ENCODE measurements at regions not wholly inside any gene's neighbourhood (a gene's known extent, or its start where the extent isn't known, plus 50 kb on each side); places are given as distances from the start of the nearest gene placed in this dataset.

- Histone ChIP-seq H3K27me3 (ENCODE audit: insufficient read depth, poor library complexity, severe bottlenecking) (no peaks in the 10 kb centered on the region), H3K27ac (replicated peaks) (no peak overlapping the region), H3K4me3 (replicated peaks; ENCODE audit: insufficient read depth, low read length) (no peak overlapping the region)
- DNase-seq (ENCODE audit: low read depth in 1 of 2, low spot score in 1 of 2), result no peak
- TF ChIP-seq SPI1 (IDR thresholded peaks at IDR 0.05; ENCODE audit: borderline replicate concordance, low read depth), result no peak
- TF ChIP-seq REST (IDR thresholded peaks at IDR 0.05; ENCODE audit: insufficient replicate concordance, low read depth), result no peak
- TF ChIP-seq POLR2AphosphoS5 (IDR thresholded peaks at IDR 0.05; ENCODE audit: low read depth), result no peak
- TF ChIP-seq, protein P1, sequence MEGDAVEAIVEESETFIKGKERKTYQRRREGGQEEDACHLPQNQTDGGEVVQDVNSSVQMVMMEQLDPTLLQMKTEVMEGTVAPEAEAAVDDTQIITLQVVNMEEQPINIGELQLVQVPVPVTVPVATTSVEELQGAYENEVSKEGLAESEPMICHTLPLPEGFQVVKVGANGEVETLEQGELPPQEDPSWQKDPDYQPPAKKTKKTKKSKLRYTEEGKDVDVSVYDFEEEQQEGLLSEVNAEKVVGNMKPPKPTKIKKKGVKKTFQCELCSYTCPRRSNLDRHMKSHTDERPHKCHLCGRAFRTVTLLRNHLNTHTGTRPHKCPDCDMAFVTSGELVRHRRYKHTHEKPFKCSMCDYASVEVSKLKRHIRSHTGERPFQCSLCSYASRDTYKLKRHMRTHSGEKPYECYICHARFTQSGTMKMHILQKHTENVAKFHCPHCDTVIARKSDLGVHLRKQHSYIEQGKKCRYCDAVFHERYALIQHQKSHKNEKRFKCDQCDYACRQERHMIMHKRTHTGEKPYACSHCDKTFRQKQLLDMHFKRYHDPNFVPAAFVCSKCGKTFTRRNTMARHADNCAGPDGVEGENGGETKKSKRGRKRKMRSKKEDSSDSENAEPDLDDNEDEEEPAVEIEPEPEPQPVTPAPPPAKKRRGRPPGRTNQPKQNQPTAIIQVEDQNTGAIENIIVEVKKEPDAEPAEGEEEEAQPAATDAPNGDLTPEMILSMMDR (IDR thresholded peaks at IDR 0.05; ENCODE audit: insufficient read depth, low read length), result no peak
- no peak for TF ChIP-seq GABPA (IDR thresholded peaks at IDR 0.05; ENCODE audit: low read depth)
These were observed 53.1 kb upstream of the EEF1E1 start for GRCh38 chr6:8155259-8156012.

Data from HL-60 (cell line).